Naive B cell (primary cell): ENCODE measurements at regions not wholly inside any gene's neighbourhood (a gene's known extent, or its start where the extent isn't known, plus 50 kb on each side); places are given as distances from the start of the nearest gene placed in this dataset.
A peak's percentile ranks its signal among the peaks of the same experiment; 100 is the strongest.

Experiments
- ATAC-seq, 2 donors: fragments of 150-1000 bp; cut with Tn5 transposase; 2 replicates each; pipeline ENCODE4 v1.10.0; 2021; ENCODE audit warnings: low read depth in 2 of 2, mild to moderate bottlenecking in 2 of 2, moderate library complexity in 2 of 2
- DNase-seq: peaks from one replicate; pipeline ENCODE4 v3.0.0; 2022
- H3K27ac Mint-ChIP-seq, 6 donors: one replicate each; pipeline ENCODE4 v1.8.0; 2020 to 2022; ENCODE audit warnings: mild to moderate bottlenecking in 6 of 6, mixed read lengths in 6 of 6, moderate library complexity in 5 of 6, inconsistent platforms in 2 of 6
- H3K27me3 Mint-ChIP-seq, 3 donors: one replicate each; pipeline ENCODE4 v1.8.0; 2021 to 2022; ENCODE audit warnings: mixed read lengths in 3 of 3, mild to moderate bottlenecking in 1 of 3
- H3K36me3 Mint-ChIP-seq, 2 donors: one replicate each; pipeline ENCODE4 v1.8.0; 2020 to 2022; ENCODE audit warnings: mixed read lengths in 2 of 2, inconsistent platforms in 1 of 2, mild to moderate bottlenecking in 1 of 2
- H3K4me1 Mint-ChIP-seq, 3 donors: one replicate each; pipeline ENCODE4 v1.8.0; 2020 to 2022; ENCODE audit warnings: mixed read lengths in 3 of 3, inconsistent platforms in 1 of 3, mild to moderate bottlenecking in 1 of 3, moderate library complexity in 1 of 3
- H3K4me3 Mint-ChIP-seq, 8 donors: one replicate each; pipeline ENCODE4 v1.8.0; 2020 to 2022; ENCODE audit warnings: mild to moderate bottlenecking in 8 of 8, mixed read lengths in 8 of 8, moderate library complexity in 8 of 8, inconsistent platforms in 2 of 8
- H3K9me3 Mint-ChIP-seq, 7 donors: one replicate each; pipeline ENCODE4 v1.8.0; 2020 to 2022; ENCODE audit warnings: mixed read lengths in 7 of 7, mild to moderate bottlenecking in 5 of 7, inconsistent platforms in 2 of 7, moderate library complexity in 1 of 7

DNA sequence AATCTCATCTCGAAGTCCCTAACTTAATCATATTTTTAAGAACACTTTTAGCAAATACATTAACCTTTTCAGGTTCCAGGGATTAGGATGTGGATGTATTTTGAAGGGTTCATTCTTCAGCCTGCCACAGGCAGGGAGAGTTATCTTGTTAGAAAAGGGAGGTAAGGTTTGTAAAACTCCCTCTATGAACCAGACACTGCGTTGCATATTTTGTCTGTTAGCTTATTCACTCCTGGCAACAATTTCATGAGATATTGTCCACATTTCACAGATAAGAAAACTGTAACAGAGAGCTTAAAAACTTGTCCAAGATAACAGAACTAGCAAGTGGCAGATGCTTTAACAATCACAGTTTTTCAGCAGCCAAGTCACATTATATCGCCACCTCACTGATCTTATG, 155.4 kb downstream of the DIPK2A start:
- no peak overlapping the region for H3K4me3 Mint-ChIP-seq
- no peak for ATAC-seq
- peaks cover 0 to 10% (median 0%) of the 10 kb centered on the region in 3 donors for H3K27me3 Mint-ChIP-seq
- DNase-seq, result no peak
- H3K36me3 Mint-ChIP-seq, result peaks cover 0 to 4% of the 10 kb centered on the region in 2 donors
- peaks cover 0 to 11% (median 8%) of the 10 kb centered on the region in 7 donors for H3K9me3 Mint-ChIP-seq
- H3K4me1 Mint-ChIP-seq, result no peaks in the 10 kb centered on the region
- H3K27ac Mint-ChIP-seq, result no peak overlapping the region

DNA sequence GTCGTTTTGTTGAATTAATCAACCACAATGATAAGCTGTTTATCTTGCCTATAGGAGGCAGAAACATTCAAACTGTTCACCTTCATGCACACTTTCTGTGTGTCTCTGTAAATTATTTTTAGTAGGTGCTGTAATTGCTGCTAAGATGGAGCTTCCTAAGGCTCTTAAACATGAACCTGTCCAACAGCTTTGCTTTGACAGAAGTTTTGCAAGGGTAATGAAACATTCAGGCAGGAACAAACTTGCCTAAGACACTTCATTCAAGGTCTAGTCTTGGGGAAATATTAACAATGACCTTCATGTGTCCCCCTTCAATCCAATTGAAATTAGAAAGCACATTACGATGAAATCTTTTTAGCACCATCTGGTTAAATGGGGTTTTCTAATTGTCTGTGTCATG, 156.1 kb downstream of the DIPK2A start:
- Mint-ChIP-seq H3K27ac (no peak overlapping the region), H3K27me3 (peaks cover 0 to 8% (median 0%) of the 10 kb centered on the region in 3 donors), H3K9me3 (peaks cover 0 to 11% (median 8%) of the 10 kb centered on the region in 7 donors), H3K4me3 (no peak overlapping the region), H3K4me1 (no peaks in the 10 kb centered on the region), H3K36me3 (peaks cover 0 to 4% of the 10 kb centered on the region in 2 donors)
- ATAC-seq (no peak), DNase-seq (no peak)

DNA sequence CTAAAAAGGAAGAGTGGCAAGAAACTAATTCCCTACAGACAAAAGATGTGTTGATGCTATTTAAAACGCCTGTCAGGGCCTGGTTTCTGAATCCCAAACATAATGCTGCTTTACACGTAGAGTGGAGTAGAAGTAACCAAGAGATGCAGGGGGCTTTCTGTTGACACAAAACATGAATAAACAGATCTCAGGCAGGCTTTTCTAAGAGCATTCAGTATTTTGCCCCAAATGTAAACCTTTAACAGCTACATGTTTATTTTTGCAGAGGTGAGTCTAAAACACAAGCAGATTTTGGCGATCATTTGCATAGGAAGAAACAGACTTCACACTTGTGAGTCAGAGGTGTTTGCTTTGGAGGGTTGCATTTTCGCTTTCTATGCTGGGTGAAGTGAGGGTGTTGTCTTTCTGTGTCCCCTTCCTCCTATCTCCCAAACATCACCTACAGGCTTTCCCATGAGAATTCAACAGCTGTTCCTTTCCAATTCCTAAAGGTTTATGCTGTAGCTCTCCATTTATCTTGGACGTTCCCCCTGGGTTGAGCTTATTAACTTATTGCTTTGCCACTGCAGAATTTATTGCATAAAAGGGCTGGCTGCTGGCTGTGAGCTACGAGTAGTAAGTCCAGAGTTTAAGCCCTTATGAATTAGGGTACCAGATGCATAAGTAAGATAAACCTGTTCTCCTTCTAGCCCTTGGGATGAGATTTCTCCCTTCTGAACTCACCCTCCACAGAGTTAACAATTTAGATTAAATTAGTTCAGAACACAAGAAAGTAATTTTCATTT, 156.7 kb downstream of the DIPK2A start:
- Mint-ChIP-seq H3K9me3 (peaks cover 0 to 11% (median 8%) of the 10 kb centered on the region in 7 donors), H3K4me3 (no peak overlapping the region), H3K4me1 (no peaks in the 10 kb centered on the region), H3K27me3 (peaks cover 0 to 5% (median 0%) of the 10 kb centered on the region in 3 donors), H3K36me3 (peaks cover 0 to 4% of the 10 kb centered on the region in 2 donors), H3K27ac (no peak overlapping the region)
- no peak for DNase-seq
- no peak for ATAC-seq

DNA sequence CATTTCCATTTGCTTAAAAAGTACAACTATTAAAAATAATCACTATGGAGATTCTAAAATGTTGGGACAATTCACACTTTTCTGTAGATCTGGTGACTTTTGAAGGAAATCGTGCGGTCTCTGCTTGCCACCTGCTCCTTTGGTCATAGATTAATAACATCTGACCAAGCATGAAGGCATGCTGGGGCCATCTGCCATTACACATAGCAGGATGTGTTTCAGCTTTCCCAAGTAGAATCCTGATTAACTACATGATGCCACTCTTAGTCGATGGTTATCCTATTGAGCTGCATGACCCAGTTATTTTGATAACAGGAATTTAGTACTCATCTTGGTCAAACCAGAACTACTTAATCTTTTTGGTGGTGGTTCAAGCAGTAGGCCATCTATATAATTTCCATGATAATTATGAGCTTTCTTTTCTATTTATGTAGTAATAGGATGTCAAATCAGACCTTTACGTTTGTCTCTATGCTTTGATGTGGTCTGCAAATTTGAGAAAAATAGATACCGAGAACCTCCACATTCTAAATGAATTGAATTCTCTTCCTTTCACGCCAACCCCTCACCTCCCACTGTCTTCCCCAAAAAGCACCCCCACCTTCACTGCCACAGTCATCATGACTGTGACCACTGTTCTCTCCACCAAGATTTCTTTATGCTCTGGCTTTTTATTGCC, 158.1 kb downstream of the DIPK2A start:
- peaks cover 0 to 5% (median 5%) of the 10 kb centered on the region in 3 donors for H3K27me3 Mint-ChIP-seq

DNA sequence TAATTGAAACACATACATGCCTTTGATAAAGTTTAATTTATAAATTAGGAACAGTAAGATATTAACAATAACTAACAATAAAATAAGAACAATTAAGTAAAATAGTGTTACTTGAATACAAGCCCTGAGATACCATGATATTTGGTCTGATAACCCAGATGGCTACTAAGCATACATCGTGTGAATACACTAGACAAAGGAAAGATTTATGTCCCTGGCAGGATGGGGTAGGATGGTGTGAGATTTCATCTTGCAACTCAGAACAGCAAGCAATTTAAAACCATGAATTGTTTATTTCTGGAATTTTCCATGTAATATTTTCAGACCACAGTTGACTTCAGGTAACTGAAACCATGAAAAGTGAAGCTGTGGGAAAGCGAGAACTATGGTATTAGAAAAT, 169.5 kb downstream of the DIPK2A start:
- DNase-seq (no peak), ATAC-seq (no peak)
- Mint-ChIP-seq H3K27ac (no peak overlapping the region), H3K27me3 (peaks cover 0 to 12% (median 5%) of the 10 kb centered on the region in 3 donors), H3K4me3 (no peak overlapping the region), H3K9me3 (peaks cover 7 to 32% (median 15%) of the 10 kb centered on the region in 7 donors), H3K4me1 (no peaks in the 10 kb centered on the region), H3K36me3 (peaks cover 6 to 7% of the 10 kb centered on the region in 2 donors)

More for the DNA sequence above, 158.1 kb downstream of the DIPK2A start:
- Mint-ChIP-seq H3K4me1 (no peaks in the 10 kb centered on the region), H3K36me3 (peaks cover 0 to 4% of the 10 kb centered on the region in 2 donors), H3K9me3 (peaks cover 0 to 11% (median 9%) of the 10 kb centered on the region in 7 donors), H3K27ac (no peak overlapping the region), H3K4me3 (no peak overlapping the region)
- no peak for DNase-seq
- ATAC-seq, result no peak

DNA sequence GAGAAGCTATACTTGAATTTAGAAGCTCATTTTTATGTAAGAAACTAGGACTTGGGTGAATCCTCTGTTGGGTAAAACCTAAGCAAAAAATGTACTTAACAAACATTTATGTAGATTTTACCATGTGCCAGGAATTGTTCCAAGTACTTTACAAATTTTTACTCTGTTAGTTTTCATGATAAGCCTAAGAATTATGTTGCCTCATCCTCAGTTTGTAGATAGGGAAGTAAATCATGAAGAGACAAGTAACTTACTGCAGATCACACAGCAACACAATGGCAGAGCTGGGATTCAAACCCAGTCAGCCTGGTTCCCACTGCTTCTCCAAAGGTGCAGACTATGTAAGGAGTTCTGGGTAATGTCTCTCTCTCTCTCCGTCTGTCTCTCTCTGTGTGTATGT, 169.9 kb downstream of the DIPK2A start:
- Mint-ChIP-seq H3K27ac (no peak overlapping the region), H3K4me1 (no peaks in the 10 kb centered on the region), H3K4me3 (no peak overlapping the region)

DNA sequence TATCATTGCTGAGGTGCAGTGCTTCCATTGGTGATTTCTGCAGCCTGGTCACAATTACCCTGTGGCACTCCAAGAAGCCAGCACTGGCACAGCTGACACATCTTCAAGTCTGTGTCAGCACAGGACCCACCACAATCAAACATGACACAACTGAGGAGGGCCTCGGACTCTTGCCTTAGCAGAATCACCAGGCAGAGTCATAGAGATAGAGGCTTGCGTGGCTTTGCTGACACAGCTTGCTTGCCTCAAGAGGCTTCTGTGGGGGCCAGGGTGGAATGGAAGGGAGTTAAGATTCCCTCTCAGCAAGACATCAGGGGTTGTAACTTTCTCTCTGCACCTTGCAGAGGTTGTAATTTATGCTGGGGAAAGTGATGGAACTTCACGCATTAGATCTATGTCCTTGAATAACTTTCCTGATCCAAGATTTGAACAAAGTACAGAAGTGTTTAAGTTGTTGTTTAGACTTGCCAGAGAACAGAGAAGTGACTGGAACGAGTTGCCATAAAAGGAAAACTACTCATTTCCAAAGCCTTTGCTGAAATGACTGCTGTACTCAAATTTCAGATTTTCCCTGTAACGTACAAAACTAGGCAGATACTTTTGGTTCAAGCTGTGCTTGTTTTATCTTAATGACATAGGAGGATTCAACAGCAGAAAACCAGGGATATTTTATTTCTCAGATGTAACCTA, 170.7 kb downstream of the DIPK2A start:
- H3K9me3 Mint-ChIP-seq, result peaks cover 4 to 22% (median 12%) of the 10 kb centered on the region in 7 donors
- H3K4me3 Mint-ChIP-seq, result peak overlapping the region in 1 of 8 donors; percentile 53
- no peak for ATAC-seq
- H3K36me3 Mint-ChIP-seq, result peaks cover under 1 to 7% of the 10 kb centered on the region in 2 donors
- no peak overlapping the region for H3K27ac Mint-ChIP-seq
- no peaks in the 10 kb centered on the region for H3K4me1 Mint-ChIP-seq
- peaks cover 0 to 12% (median 5%) of the 10 kb centered on the region in 3 donors for H3K27me3 Mint-ChIP-seq
- no peak for DNase-seq

More for the DNA sequence above, 169.9 kb downstream of the DIPK2A start:
- Mint-ChIP-seq H3K9me3 (peaks cover 7 to 30% (median 15%) of the 10 kb centered on the region in 7 donors), H3K36me3 (peaks cover 6 to 7% of the 10 kb centered on the region in 2 donors), H3K27me3 (peaks cover 0 to 12% (median 5%) of the 10 kb centered on the region in 3 donors)
- no peak for ATAC-seq
- no peak for DNase-seq

DNA sequence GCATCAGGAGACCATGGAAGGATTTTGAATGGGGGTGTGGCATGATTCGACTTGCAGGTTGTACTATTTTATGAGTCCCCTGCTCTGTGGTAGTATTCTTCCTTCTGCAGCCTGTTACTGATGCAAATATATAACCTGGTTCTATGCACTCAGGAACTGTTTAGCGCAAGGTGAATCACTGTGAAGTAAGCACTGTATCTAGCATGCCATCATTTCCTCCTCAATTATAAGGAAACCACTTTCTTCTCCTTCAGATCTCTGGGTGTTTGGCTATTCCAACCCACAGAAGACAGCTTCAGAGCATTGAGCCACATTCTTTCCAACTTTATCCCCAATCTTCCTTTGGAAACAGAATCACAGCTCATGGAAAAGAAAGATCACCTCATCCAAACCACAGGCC, 176.7 kb downstream of the DIPK2A start:
- no peaks in the 10 kb centered on the region for H3K4me1 Mint-ChIP-seq
- H3K27me3 Mint-ChIP-seq, result peaks cover 0 to 8% (median 5%) of the 10 kb centered on the region in 3 donors
- H3K4me3 Mint-ChIP-seq, result no peak overlapping the region
- ATAC-seq (no peak), DNase-seq (no peak)
- H3K36me3 Mint-ChIP-seq, result no peaks in the 10 kb centered on the region
- H3K27ac Mint-ChIP-seq, result no peak overlapping the region
- H3K9me3 Mint-ChIP-seq, result peaks cover 0 to 5% (median 0%) of the 10 kb centered on the region in 7 donors

DNA sequence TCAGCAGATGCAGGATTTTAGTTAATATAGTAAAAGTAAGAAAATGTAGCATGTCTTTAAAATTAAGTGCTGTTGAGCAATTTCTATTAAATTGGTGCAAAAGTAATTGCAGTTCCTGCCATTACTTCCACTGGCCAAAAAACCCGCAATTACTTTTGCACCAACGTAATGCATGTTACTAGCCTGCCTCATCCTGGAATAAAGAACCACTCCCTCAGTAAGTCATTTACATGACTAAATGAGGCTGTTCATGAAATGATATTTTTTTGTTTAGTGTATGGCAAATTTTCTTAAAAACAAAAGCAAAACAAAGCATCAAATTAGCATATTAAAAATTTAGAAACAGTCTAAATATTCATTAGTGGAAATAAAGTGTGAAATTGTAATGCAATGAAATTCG, 180.4 kb downstream of the DIPK2A start:
- ATAC-seq, result no peak
- no peaks in the 10 kb centered on the region for H3K36me3 Mint-ChIP-seq
- H3K27me3 Mint-ChIP-seq, result peaks cover 0 to 8% (median 5%) of the 10 kb centered on the region in 3 donors
- DNase-seq, result no peak
- H3K4me1 Mint-ChIP-seq, result no peaks in the 10 kb centered on the region
- H3K4me3 Mint-ChIP-seq, result no peak overlapping the region
- H3K9me3 Mint-ChIP-seq, result peaks cover 0 to 14% (median 4%) of the 10 kb centered on the region in 7 donors
- H3K27ac Mint-ChIP-seq, result no peak overlapping the region

DNA sequence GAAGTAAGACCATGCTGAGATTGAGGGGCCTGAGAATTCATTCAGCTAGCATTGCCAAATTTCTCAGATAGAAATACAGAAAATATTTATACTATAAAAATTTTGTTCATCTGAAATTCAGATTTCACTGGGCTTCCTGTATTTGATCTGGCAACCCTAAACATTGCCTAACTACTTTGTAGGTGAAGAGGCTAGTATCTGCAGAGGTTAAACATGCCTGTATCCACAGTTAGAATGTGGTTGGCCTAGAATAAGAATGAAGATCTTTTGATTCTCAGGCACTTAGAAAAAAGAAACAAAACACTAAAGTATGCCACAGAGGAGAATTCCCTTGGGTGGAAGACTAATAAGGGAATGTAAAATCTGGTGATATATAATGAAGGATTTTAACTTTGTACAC, 189.0 kb downstream of the DIPK2A start:
- no peak overlapping the region for H3K27ac Mint-ChIP-seq
- H3K4me1 Mint-ChIP-seq, result peaks cover 6 to 12% (median 6%) of the 10 kb centered on the region in 3 donors
- H3K27me3 Mint-ChIP-seq, result peaks cover 0 to 5% (median 0%) of the 10 kb centered on the region in 3 donors
- no peak for DNase-seq
- no peak for ATAC-seq
- peaks cover 0 to 23% (median 10%) of the 10 kb centered on the region in 7 donors for H3K9me3 Mint-ChIP-seq
- H3K4me3 Mint-ChIP-seq, result no peak overlapping the region
- no peaks in the 10 kb centered on the region for H3K36me3 Mint-ChIP-seq

DNA sequence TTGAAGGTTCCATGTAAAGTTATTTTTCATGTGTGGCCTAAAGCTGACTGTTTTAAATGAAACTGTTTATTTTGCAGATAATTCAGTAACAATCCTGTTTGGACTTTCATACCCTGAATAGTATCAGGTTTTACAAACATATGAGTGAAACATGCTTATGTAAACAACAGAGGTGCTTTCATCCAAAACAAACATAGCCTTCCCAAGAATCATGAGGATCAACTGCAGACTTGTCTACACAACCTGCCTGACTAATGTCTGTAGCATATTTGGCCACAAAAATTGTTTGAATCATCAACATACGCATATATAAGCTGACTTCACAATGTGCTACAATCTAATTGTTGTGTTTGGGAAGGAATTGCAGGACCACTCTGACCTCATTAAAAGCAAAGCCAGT, 190.4 kb downstream of the DIPK2A start:
- H3K9me3 Mint-ChIP-seq, result peaks cover 0 to 18% (median 10%) of the 10 kb centered on the region in 7 donors
- no peaks in the 10 kb centered on the region for H3K36me3 Mint-ChIP-seq
- ATAC-seq (no peak), DNase-seq (no peak)
- H3K4me1 Mint-ChIP-seq, result peaks cover 6 to 12% (median 6%) of the 10 kb centered on the region in 3 donors
- no peak overlapping the region for H3K4me3 Mint-ChIP-seq
- H3K27ac Mint-ChIP-seq, result peak overlapping the region in 1 of 6 donors; percentile 51
- H3K27me3 Mint-ChIP-seq, result peaks cover 0 to 5% (median 0%) of the 10 kb centered on the region in 3 donors

DNA sequence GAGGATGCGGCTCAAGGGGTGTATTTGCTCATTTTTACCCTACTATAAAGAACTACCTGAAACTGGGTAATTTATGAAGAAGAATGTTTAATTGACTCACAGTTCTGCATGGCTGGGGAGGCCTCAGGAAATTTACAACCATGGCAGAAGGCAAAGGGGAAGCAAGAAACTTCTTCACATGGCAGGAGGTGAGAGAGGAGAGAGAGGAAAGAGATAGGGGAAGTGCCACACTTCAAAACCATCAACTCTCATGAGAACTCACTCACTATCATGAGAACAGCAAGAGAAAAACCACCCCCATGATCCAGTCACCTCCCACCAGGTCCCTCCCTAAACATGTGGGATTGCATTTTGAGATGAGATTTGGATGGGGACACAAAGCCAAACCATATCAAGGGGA, 192.7 kb downstream of the DIPK2A start:
- Mint-ChIP-seq H3K36me3 (no peaks in the 10 kb centered on the region), H3K9me3 (peaks cover 0 to 16% (median 6%) of the 10 kb centered on the region in 7 donors), H3K4me1 (peaks cover 6 to 12% (median 6%) of the 10 kb centered on the region in 3 donors), H3K4me3 (no peak overlapping the region), H3K27ac (no peak overlapping the region), H3K27me3 (peaks cover 0 to 5% (median 0%) of the 10 kb centered on the region in 3 donors)
- ATAC-seq, result no peak
- DNase-seq, result no peak

DNA sequence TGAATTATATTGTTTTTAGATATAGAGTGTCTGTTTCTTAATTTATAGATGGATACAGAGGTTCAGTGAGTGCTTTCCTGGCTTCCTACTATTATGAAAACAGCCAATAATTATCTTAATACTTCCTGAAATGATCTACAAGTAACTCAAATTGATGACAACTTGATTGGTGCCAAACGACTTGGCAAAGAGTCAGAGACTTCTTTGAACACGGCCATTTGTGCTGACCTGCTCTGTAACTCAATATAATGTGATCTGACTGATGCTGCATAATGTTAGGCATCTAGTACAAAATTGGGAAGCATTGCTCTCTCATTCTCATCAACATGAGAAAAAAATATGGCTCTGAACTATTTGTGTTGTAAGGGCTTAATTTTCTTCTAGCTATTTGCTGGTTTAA, 193.9 kb downstream of the DIPK2A start:
- no peak overlapping the region for H3K27ac Mint-ChIP-seq
- ATAC-seq (no peak), DNase-seq (no peak)
- H3K9me3 Mint-ChIP-seq, result peaks cover 0 to 7% (median 0%) of the 10 kb centered on the region in 7 donors
- peaks cover 6 to 12% (median 6%) of the 10 kb centered on the region in 3 donors for H3K4me1 Mint-ChIP-seq
- H3K27me3 Mint-ChIP-seq, result peaks cover 0 to 5% (median 0%) of the 10 kb centered on the region in 3 donors
- no peak overlapping the region for H3K4me3 Mint-ChIP-seq
- H3K36me3 Mint-ChIP-seq, result no peaks in the 10 kb centered on the region
